ENCODE measurements at regions not wholly inside any gene's neighbourhood (a gene's known extent, or its start where the extent isn't known, plus 50 kb on each side); places are given as distances from the start of the nearest gene placed in this dataset.

DNA sequence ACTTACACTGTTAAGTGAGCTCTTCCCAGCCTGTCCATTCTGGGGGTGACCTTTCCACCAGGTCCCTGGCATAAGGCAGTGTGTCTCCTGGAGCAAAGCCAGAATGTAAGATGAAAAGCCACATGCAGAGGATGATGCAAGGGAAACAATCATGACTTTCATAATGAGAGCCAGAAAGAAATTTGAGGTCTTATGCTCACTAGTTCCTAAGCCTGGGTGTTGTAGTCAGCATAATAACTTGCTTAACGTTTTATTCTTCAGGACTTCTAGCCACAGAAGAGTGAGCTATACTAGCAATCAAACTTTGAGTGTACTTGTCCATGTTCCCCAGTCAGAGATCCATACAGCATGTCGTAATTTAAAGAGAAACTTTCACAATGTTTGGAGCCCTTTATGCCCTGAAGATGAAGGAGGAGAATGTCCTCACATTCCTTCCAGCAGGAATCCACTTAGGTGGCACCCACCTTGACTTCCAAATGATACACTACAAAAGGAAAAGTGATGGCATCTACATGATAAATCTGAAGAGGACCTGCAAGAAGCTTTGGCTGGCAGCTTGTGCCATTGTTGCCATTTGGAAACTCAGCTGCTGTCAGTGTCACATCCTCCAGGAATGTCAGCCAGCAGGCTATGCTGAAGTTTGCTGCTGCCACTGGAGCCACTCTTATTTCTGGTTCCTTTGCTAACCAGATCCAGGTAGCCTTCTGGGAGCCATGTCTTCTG is 60.5 kb upstream of the FOXD3 start:
- no peaks in the 10 kb centered on the region for H3K4me1 ChIP-seq
- no peak for TF ChIP-seq POLR2A (IDR thresholded peaks at IDR 0.05)
- TF ChIP-seq, protein P1, sequence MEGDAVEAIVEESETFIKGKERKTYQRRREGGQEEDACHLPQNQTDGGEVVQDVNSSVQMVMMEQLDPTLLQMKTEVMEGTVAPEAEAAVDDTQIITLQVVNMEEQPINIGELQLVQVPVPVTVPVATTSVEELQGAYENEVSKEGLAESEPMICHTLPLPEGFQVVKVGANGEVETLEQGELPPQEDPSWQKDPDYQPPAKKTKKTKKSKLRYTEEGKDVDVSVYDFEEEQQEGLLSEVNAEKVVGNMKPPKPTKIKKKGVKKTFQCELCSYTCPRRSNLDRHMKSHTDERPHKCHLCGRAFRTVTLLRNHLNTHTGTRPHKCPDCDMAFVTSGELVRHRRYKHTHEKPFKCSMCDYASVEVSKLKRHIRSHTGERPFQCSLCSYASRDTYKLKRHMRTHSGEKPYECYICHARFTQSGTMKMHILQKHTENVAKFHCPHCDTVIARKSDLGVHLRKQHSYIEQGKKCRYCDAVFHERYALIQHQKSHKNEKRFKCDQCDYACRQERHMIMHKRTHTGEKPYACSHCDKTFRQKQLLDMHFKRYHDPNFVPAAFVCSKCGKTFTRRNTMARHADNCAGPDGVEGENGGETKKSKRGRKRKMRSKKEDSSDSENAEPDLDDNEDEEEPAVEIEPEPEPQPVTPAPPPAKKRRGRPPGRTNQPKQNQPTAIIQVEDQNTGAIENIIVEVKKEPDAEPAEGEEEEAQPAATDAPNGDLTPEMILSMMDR (IDR thresholded peaks at IDR 0.05): no peak
- H3K27ac ChIP-seq: no peak overlapping the region
- intact Hi-C loops (cut with DNase I): no loop called here
- 46 to 47% methylated on average over 2 of the region's 2 CpGs for WGBS, 2 donors
- no peaks in the 10 kb centered on the region for H3K9me3 ChIP-seq
- H3K27me3 ChIP-seq: no peaks in the 10 kb centered on the region
- ATAC-seq (no peak), DNase-seq (no peak)
- no peak overlapping the region for H3K4me3 ChIP-seq
- H3K36me3 ChIP-seq (replicated peaks in 1 of 2; ENCODE audit: insufficient read depth in 1 of 2, low read depth in 2 of 2): no peaks in the 10 kb centered on the region

DNA sequence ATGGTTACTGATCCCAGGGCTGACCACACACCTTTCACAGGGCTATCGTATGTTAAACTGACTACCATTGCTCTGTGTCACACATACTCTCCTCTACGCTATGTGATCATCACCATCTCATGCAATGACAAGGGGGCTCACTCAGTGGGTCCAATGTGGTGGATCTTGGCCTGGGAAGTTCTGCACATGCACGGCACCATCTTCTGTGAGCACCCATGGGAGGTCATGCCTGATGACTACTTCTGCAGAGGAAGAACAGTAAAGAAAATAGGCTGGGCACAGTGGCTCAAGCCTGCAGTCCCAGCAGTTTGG is 60.0 kb upstream of the FOXD3 start:
- TF ChIP-seq, protein P1 (IDR thresholded peaks at IDR 0.05): no peak
- TF ChIP-seq POLR2A (IDR thresholded peaks at IDR 0.05): no peak
- no peak for ATAC-seq

GRCh38 chr1:63264161-63264560 is 58.2 kb upstream of the FOXD3 start:
- Histone ChIP-seq H3K9me3 (no peaks in the 10 kb centered on the region), H3K36me3 (replicated peaks in 1 of 2; ENCODE audit: insufficient read depth in 1 of 2, low read depth in 2 of 2) (no peaks in the 10 kb centered on the region), H3K4me3 (no peak overlapping the region), H3K27ac (no peak overlapping the region), H3K27me3 (no peaks in the 10 kb centered on the region), H3K4me1 (no peaks in the 10 kb centered on the region)
- TF ChIP-seq, protein P1 (IDR thresholded peaks at IDR 0.05): no peak
- no peak for TF ChIP-seq POLR2A (IDR thresholded peaks at IDR 0.05)
- 15 to 53% methylated on average over 2 of the region's 2 CpGs for WGBS, 2 donors
- DNase-seq (no peak), ATAC-seq (no peak)
- intact Hi-C loops (cut with DNase I): no loop called here

More for the DNA sequence above, 60.0 kb upstream of the FOXD3 start:
- DNase-seq: no peak
- H3K27me3 ChIP-seq: no peaks in the 10 kb centered on the region
- no peaks in the 10 kb centered on the region for H3K36me3 ChIP-seq (replicated peaks in 1 of 2; ENCODE audit: insufficient read depth in 1 of 2, low read depth in 2 of 2)
- no peak overlapping the region for H3K4me3 ChIP-seq
- no peaks in the 10 kb centered on the region for H3K9me3 ChIP-seq
- H3K27ac ChIP-seq: no peak overlapping the region
- intact Hi-C loops (cut with DNase I): no loop called here
- H3K4me1 ChIP-seq: no peaks in the 10 kb centered on the region
- WGBS, 2 donors: 91 to 95% methylated on average over 3 of the region's 3 CpGs

DNA sequence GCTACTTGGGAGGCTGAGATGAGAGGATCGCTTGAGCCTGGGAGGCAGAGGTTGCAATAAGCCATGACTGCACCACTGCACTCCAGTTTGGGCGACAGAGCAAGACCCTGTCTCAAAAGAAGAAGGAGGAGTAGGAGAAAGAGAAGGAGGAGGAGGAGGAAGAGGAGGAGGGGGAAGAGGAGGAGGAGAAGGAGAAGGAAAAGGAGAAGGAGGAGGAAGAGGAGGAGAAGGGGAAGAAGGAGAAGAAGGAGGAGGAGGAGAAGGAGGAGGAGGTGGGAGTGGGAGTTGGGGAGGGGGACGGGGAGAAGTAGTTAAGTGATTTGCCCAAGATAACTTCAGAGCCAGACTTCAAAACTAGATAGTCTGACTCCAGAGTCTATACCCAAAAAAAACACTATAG is 55.5 kb upstream of the FOXD3 start:
- intact Hi-C loops (cut with DNase I): no loop called here
- DNase-seq (no peak), ATAC-seq (no peak)
- Histone ChIP-seq H3K9me3 (no peaks in the 10 kb centered on the region), H3K27ac (no peak overlapping the region), H3K4me1 (no peaks in the 10 kb centered on the region), H3K36me3 (replicated peaks in 1 of 2; ENCODE audit: insufficient read depth in 1 of 2, low read depth in 2 of 2) (no peaks in the 10 kb centered on the region), H3K4me3 (no peak overlapping the region), H3K27me3 (no peaks in the 10 kb centered on the region)
- WGBS, 2 donors: 58 to 62% methylated on average over 3 of the region's 3 CpGs
- TF ChIP-seq, protein P1 (IDR thresholded peaks at IDR 0.05): no peak
- TF ChIP-seq POLR2A (IDR thresholded peaks at IDR 0.05): no peak

- H3K4me1 ChIP-seq: no peaks in the 10 kb centered on the region
- DNase-seq (no peak), ATAC-seq (no peak)
- H3K27me3 ChIP-seq: no peaks in the 10 kb centered on the region
- H3K36me3 ChIP-seq (replicated peaks in 1 of 2; ENCODE audit: insufficient read depth in 1 of 2, low read depth in 2 of 2): no peaks in the 10 kb centered on the region
- H3K4me3 ChIP-seq: no peak overlapping the region
- H3K9me3 ChIP-seq: no peaks in the 10 kb centered on the region
- intact Hi-C loops (cut with DNase I): no loop called here
- no peak overlapping the region for H3K27ac ChIP-seq
- TF ChIP-seq POLR2A (IDR thresholded peaks at IDR 0.05): no peak
- TF ChIP-seq, protein P1 (IDR thresholded peaks at IDR 0.05): no peak
- WGBS, 2 donors: 67 to 69% methylated on average over 2 of the region's 2 CpGs
Measured at GRCh38 chr1:63268876-63269275, 53.5 kb upstream of the FOXD3 start.

All from body of pancreas (tissue), 4 donors.